Ammon's horn (tissue), 1 donor: ENCODE measurements at regions not wholly inside any gene's neighbourhood (a gene's known extent, or its start where the extent isn't known, plus 50 kb on each side); places are given as distances from the start of the nearest gene placed in this dataset.

Source experiments
- DNase-seq: peaks from one replicate; pipeline ENCODE4 v3.0.0-alpha.2; 2016; ENCODE audit warnings: low spot score

GRCh38 chr11:26244207-26244606 is 87.7 kb upstream of the ANO3 start:
- peak; percentile 15 for DNase-seq

GRCh38 chr11:26245046-26245445 is 86.9 kb upstream of the ANO3 start:
- no peak for DNase-seq

- DNase-seq: peak; percentile 34
Observed at GRCh38 chr11:26247340-26247739, 84.6 kb upstream of the ANO3 start.

GRCh38 chr11:26248661-26249060 is 83.3 kb upstream of the ANO3 start:
- no peak for DNase-seq

GRCh38 chr11:26254378-26254777 is 77.6 kb upstream of the ANO3 start:
- no peak for DNase-seq

DNA sequence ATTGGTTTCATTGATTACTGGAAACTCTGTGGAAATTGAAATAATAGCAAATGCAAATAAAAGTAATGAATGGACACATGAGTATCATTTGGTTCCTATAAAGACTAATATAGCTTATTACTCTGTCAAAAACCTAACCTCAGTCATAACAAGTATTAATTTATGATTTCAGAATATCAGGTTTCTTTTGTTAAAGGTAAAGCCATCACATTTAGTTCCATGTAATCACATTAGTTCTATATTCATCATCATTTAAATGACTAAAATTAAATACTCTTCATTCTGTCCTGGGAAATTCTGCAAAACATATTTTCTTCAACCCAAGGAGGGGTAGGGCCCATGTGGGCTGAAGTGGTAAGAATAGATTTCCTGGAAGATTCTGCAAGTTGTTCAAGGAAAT is 68.2 kb upstream of the ANO3 start:
- no peak for DNase-seq

- DNase-seq: no peak
Observed at GRCh38 chr11:26264266-26264665, 67.7 kb upstream of the ANO3 start.

DNA sequence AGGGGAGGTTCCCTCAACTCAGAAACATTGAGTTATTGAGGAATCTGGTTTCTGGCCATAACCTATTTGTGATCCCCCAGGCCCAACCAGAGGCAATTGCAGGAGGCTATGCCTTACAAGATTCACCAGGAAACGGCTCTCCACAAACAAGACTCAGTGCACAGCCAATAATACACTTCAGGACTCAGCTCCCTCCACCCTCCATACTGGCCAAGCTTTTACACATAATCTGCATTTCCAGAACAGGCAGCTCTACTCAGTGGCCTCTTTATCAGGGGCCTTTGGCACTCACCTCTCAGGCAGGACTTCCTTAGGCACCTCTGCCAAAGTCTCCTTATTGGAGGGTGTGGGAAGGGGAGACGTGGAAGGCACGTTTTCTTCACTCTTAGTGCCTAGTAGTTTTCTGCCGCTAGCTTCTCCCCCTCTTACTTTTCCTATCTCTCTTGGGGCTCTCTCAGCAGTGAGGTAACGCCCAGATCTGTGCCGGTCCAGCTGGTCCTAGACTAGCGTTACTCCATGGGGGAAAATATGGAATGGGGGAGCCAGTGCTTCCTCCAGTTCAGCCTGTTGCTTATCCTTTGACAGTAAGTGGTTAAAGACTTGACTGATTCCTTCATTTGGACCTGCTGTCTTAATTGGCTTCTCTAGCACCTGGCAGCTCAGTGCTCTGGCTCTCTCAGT is 62.8 kb upstream of the ANO3 start:
- DNase-seq: no peak

GRCh38 chr11:26271666-26272065 is 60.3 kb upstream of the ANO3 start:
- no peak for DNase-seq

DNA sequence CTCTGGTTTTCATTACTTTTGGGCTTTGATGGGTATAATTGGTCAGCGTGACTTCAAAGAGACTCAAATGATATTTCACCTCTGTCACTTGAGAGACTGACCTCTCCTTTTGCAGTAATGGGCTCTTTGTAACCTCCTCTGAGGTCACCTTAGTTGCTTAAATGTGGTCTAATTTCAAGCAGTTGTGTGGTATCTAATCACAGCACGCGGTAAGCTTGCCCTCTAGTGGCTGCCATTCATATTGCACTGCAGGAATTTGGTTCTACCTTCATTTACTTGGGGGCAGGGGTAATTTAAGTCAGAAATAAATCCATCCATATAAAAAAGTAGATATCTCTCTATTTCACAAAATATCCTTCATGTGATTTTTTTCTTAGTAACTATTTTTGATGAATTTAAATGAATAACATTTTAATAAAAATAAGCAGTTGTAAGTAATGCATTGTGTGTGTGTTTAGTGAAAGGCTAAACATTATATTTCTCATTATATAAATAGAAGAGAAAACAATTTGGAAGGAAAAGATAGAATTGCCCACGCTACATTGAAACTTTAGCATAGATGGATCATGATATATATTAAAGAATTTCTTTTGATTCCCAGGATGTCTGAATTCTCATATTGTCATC is 55.0 kb upstream of the ANO3 start:
- peak; percentile 73 for DNase-seq

DNA sequence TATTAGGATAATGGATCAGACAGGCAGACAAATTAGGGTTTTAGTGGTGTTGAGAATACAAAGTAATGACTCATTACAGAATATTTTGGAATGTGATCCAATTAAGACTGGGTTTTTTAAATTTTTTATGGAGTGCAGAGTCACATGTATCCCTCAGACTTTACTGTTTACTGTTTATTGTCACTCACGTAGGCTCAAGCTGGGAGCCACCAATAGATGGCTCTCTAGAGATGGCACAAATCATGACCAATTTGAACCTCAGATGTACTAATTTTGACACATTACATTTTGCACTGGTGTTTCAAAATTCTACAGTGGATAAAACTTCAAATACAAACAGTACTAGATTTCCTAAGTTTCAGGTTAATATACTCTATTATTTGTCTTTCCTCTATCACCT is 53.6 kb upstream of the ANO3 start:
- no peak for DNase-seq
